Mammary epithelial cell (primary cell): ENCODE measurements at regions not wholly inside any gene's neighbourhood (a gene's known extent, or its start where the extent isn't known, plus 50 kb on each side); places are given as distances from the start of the nearest gene placed in this dataset.

ENCODE experiments used
- CTCF ChIP-seq, 2 donors: IDR thresholded peaks in 1 of 2; conservative IDR thresholded peaks in 1 of 2; 2 replicates each; pipeline ENCODE4 v1.5.1; 2011 to 2012; ENCODE audit warnings: inconsistent platforms in 2 of 2, low read length in 2 of 2, mild to moderate bottlenecking in 2 of 2, control low read depth in 1 of 2, low read depth in 1 of 2; ENCODE audit not compliant: insufficient read depth in 1 of 2; ENCODE audit errors: extremely low read depth in 1 of 2
- EZH2 ChIP-seq: IDR thresholded peaks from 2 replicates; pipeline ENCODE4 v1.6.1; 2012; ENCODE audit warnings: low read length, inconsistent platforms, borderline replicate concordance

GRCh38 chr22:48418831-48419230, 1408.8 kb downstream of the BRD1 start:
- TF ChIP-seq CTCF (conservative IDR thresholded peaks at IDR 0.05 in 1 of 2, IDR thresholded peaks at IDR 0.05 in 1 of 2; ENCODE audit: extremely low read depth in 1 of 2, insufficient read depth in 1 of 2, low read depth in 1 of 2, low read length in 2 of 2) (no peak), EZH2 (no peak)
